Prostate gland (tissue), 2 donors: ENCODE measurements at regions not wholly inside any gene's neighbourhood (a gene's known extent, or its start where the extent isn't known, plus 50 kb on each side); places are given as distances from the start of the nearest gene placed in this dataset.

Source experiments
- DNase-seq: peaks from one replicate; pipeline ENCODE4 v3.0.0-alpha.2; 2019; ENCODE audit warnings: low spot score
- H3K27ac ChIP-seq, 2 donors: fragments of 200-600 bp; sonication (generic); 2 replicates each; pipeline ENCODE4 v1.5.1; 2017 to 2019
- H3K27me3 ChIP-seq: fragments of 200-600 bp; sonication (generic); replicated peaks from 2 replicates; pipeline ENCODE4 v1.5.1; 2019; ENCODE audit not compliant: insufficient read depth
- H3K36me3 ChIP-seq, 2 donors: fragments of 200-600 bp; sonication (generic); 1 replicate in 1 of 2; 2 replicates in 1 of 2; pipeline versions ENCODE4 v1.5.1 to v1.8.1; 2017 to 2019
- H3K4me1 ChIP-seq: fragments of 200-600 bp; sonication (generic); replicated peaks from 2 replicates; pipeline ENCODE4 v1.5.1; 2019
- H3K4me3 ChIP-seq, 2 donors: fragments of 200-600 bp; sonication (generic); 2 replicates each; pipeline ENCODE4 v1.5.1; 2017 to 2019
- H3K9me3 ChIP-seq: fragments of 200-600 bp; sonication (generic); 2 replicates; pipeline ENCODE4 v1.5.1; 2017
- CTCF ChIP-seq, 4 experiments: fragments of 200-600 bp in 2 of 4; fragments of 450-650 bp in 2 of 4; sonication (generic) in 2 of 4; IDR thresholded peaks; 1 replicate in 3 of 4; 2 replicates in 1 of 4; pipeline ENCODE4 v1.5.1; 2016 to 2019; ENCODE audit warnings: antibody characterized with exemption in 4 of 4, mild to moderate bottlenecking in 2 of 4, moderate library complexity in 2 of 4
- POLR2A ChIP-seq: fragments of 450-650 bp; IDR thresholded peaks from one replicate; pipeline ENCODE4 v1.6.1; 2016; ENCODE audit warnings: antibody characterized with exemption, mild to moderate bottlenecking
- POLR2AphosphoS5 ChIP-seq: sonication (generic); formaldehyde crosslinking; IDR thresholded peaks from one replicate; pipeline ENCODE4 v1.6.1; 2017; ENCODE audit warnings: antibody characterized with exemption
- WGBS: methylation state at CpG from one replicate; pipeline ENCODE4 v1.1.5; 2018; 5-methylcytosine and 5-hydroxymethylcytosine counted together
- intact Hi-C: fragments of 100-400 bp; cut with DNase I; formaldehyde crosslinking; loops from one replicate; pipeline ENCODE4 v1.14.2; 2022

GRCh38 chr2:235195921-235196320, 244.1 kb downstream of the SH3BP4 start:
- intact Hi-C loops = no loop called here
- 93% methylated on average over 5 of the region's 5 CpGs for WGBS
- no peak overlapping the region for H3K27ac ChIP-seq

GRCh38 chr2:235199128-235199527, 247.3 kb downstream of the SH3BP4 start:
- Histone ChIP-seq H3K4me3 (no peak overlapping the region), H3K9me3 (no peaks in the 10 kb centered on the region), H3K4me1 (no peaks in the 10 kb centered on the region), H3K27me3 (no peaks in the 10 kb centered on the region), H3K27ac (no peak overlapping the region), H3K36me3 (no peaks in the 10 kb centered on the region)
- intact Hi-C loops = no loop called here
- WGBS = 94% methylated on average over 9 of the region's 9 CpGs
- DNase-seq = no peak
- TF ChIP-seq POLR2A (no peak), POLR2AphosphoS5 (no peak), CTCF (IDR thresholded peaks at IDR 0.05) (no peak)

More at GRCh38 chr2:235195921-235196320, 244.1 kb downstream of the SH3BP4 start:
- no peaks in the 10 kb centered on the region for H3K4me1 ChIP-seq
- DNase-seq = no peak
- H3K27me3 ChIP-seq = no peaks in the 10 kb centered on the region
- H3K36me3 ChIP-seq = no peaks in the 10 kb centered on the region
- TF ChIP-seq CTCF (IDR thresholded peaks at IDR 0.05) (no peak), POLR2A (no peak), POLR2AphosphoS5 (no peak)
- no peak overlapping the region for H3K4me3 ChIP-seq
- no peaks in the 10 kb centered on the region for H3K9me3 ChIP-seq

GRCh38 chr2:235200216-235200615, 248.4 kb downstream of the SH3BP4 start:
- DNase-seq = no peak

GRCh38 chr2:235201756-235202155, 249.9 kb downstream of the SH3BP4 start:
- Histone ChIP-seq H3K9me3 (no peaks in the 10 kb centered on the region), H3K4me1 (no peaks in the 10 kb centered on the region), H3K27me3 (no peaks in the 10 kb centered on the region), H3K27ac (no peak overlapping the region), H3K36me3 (no peaks in the 10 kb centered on the region), H3K4me3 (no peak overlapping the region)
- WGBS = 54% methylated on average over 12 of the region's 12 CpGs
- intact Hi-C loops = no loop called here
- no peak for DNase-seq
- TF ChIP-seq POLR2A (no peak), POLR2AphosphoS5 (no peak)

More at GRCh38 chr2:235200216-235200615, 248.4 kb downstream of the SH3BP4 start:
- 92% methylated on average over 2 of the region's 2 CpGs for WGBS
- Histone ChIP-seq H3K4me3 (no peak overlapping the region), H3K9me3 (no peaks in the 10 kb centered on the region), H3K27me3 (no peaks in the 10 kb centered on the region), H3K4me1 (no peaks in the 10 kb centered on the region), H3K36me3 (no peaks in the 10 kb centered on the region), H3K27ac (no peak overlapping the region)
- no peak for TF ChIP-seq POLR2A
- no peak for TF ChIP-seq POLR2AphosphoS5
- no peak for TF ChIP-seq CTCF (IDR thresholded peaks at IDR 0.05)
- intact Hi-C loops = no loop called here

GRCh38 chr2:235204948-235205347, 253.1 kb downstream of the SH3BP4 start:
- no peak overlapping the region for H3K27ac ChIP-seq
- H3K27me3 ChIP-seq = no peaks in the 10 kb centered on the region
- H3K9me3 ChIP-seq = no peaks in the 10 kb centered on the region
- no peaks in the 10 kb centered on the region for H3K4me1 ChIP-seq
- no peaks in the 10 kb centered on the region for H3K36me3 ChIP-seq
- H3K4me3 ChIP-seq = no peak overlapping the region
- WGBS = 77% methylated on average over 5 of the region's 5 CpGs
- TF ChIP-seq POLR2A (no peak), CTCF (IDR thresholded peaks at IDR 0.05) (no peak), POLR2AphosphoS5 (no peak)
- no peak for DNase-seq
- intact Hi-C loops = no loop called here
